ENCODE measurements at regions not wholly inside any gene's neighbourhood (a gene's known extent, or its start where the extent isn't known, plus 50 kb on each side); places are given as distances from the start of the nearest gene placed in this dataset.
"Not testable (repeated sequence)": the region's sequence is repeated elsewhere in the genome, so short reads cannot be mapped to it uniquely, and the experiment has no call there.

- H3K36me3 Mint-ChIP-seq (ENCODE audit: insufficient read depth); H3K4me3 Mint-ChIP-seq; ATAC-seq; H3K9me3 Mint-ChIP-seq; H3K27me3 Mint-ChIP-seq (ENCODE audit: low read depth); DNase-seq: not testable (repeated sequence)
- H3K4me1 Mint-ChIP-seq (ENCODE audit: low read depth): peaks cover 15% of the 10 kb centered on the region
These were observed 117.6 kb downstream of the NPIPB11 start for GRCh38 chr16:29288711-29289474.

GRCh38 chr16:29287871-29288535 is 118.5 kb downstream of the NPIPB11 start:
- H3K4me3 Mint-ChIP-seq; H3K36me3 Mint-ChIP-seq (ENCODE audit: insufficient read depth); ATAC-seq; H3K9me3 Mint-ChIP-seq; DNase-seq; H3K27me3 Mint-ChIP-seq (ENCODE audit: low read depth): not testable (repeated sequence)
- H3K4me1 Mint-ChIP-seq (ENCODE audit: low read depth): peaks cover 15% of the 10 kb centered on the region

DNA sequence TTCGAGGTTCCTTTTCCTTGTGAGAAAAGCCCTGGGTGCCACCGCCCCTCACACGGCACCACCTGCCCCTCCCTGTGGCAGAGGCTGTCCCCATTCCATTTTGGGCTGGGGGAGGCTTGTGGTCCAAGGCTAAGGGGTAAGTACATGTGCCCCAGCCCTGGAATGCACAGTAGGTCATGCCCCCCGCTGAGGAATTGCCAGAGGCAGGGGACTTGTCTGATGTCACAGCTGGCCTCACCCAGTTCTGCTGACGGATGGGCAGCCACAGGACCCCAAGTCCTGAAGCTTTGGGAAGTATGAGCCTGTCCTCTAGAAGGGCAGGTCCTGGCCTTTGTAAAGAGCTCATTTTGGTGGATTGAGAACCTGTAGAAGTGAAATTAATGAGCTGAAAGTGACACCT is 119.3 kb downstream of the NPIPB11 start:
- not testable (repeated sequence) for H3K27me3 Mint-ChIP-seq (ENCODE audit: low read depth); DNase-seq; H3K4me3 Mint-ChIP-seq; ATAC-seq; H3K36me3 Mint-ChIP-seq (ENCODE audit: insufficient read depth); H3K9me3 Mint-ChIP-seq
- H3K4me1 Mint-ChIP-seq (ENCODE audit: low read depth): peaks cover 15% of the 10 kb centered on the region

DNA sequence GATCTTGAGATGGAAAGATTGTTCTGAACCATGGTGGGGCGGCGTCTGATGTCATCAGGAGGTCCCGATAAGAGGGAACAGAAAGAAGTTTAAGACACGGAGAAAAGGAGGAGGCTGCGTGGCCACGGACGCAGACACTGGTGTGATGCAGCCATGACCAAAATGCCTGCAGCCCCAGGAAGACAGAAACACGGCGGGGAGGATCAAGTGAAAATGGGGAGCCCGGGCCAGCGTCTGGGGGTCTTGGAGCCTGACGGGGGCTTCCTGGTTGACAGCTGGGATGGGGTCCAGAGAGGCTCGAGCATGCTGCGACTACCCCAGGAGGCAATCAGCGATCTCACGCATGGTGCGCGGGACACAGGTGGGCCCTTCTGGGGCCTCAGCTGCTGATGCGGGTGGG is 119.7 kb downstream of the NPIPB11 start:
- not testable (repeated sequence) for DNase-seq; ATAC-seq; H3K27me3 Mint-ChIP-seq (ENCODE audit: low read depth); H3K36me3 Mint-ChIP-seq (ENCODE audit: insufficient read depth); H3K9me3 Mint-ChIP-seq; H3K4me3 Mint-ChIP-seq
- H3K4me1 Mint-ChIP-seq (ENCODE audit: low read depth): peaks cover 15% of the 10 kb centered on the region

GRCh38 chr16:29286161-29286560 is 120.3 kb downstream of the NPIPB11 start:
- not testable (repeated sequence) for DNase-seq; H3K27me3 Mint-ChIP-seq (ENCODE audit: low read depth); H3K9me3 Mint-ChIP-seq; H3K36me3 Mint-ChIP-seq (ENCODE audit: insufficient read depth); H3K4me3 Mint-ChIP-seq; ATAC-seq
- peaks cover 15% of the 10 kb centered on the region for H3K4me1 Mint-ChIP-seq (ENCODE audit: low read depth)

DNA sequence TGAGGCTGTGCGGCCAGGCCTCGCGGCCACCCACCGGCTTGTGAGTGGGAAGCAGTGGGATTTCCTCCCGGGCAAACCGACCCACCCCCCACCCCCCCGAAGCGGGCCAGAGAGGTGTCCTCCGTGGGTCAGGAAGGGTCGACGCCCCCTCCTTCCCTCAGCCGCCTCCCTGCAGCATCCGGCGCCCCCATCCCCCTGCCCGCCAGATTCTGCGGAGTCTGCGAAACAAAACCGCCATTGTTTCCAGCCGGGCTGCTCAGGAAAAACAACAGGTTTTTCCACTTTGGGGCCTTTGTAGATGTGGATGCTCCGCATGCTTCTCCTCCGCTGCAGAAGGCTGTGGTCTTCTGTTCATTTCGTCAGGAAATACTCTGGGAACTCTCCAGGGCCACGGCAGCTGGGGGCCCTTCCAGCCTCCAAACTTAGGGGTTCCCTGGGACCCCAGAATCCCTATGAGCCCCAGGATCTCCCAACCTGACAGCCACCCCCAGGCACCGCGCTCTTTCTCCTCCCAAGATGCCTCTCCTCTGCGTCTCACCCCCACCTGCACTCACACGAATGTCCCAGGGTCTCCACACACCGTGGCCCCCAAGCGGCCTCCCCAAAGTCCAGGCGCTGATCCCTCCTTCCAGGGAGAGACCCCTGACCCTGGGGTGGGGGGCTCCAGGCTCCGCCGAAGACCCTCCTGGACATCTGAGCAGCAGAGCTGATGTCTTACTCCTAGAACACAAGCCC is 121.2 kb downstream of the NPIPB11 start:
- not testable (repeated sequence) for DNase-seq; H3K4me3 Mint-ChIP-seq; H3K27me3 Mint-ChIP-seq (ENCODE audit: low read depth); H3K36me3 Mint-ChIP-seq (ENCODE audit: insufficient read depth); H3K9me3 Mint-ChIP-seq
- peak; percentile 18 to 19 for ATAC-seq
- H3K4me1 Mint-ChIP-seq (ENCODE audit: low read depth): peaks cover 10% of the 10 kb centered on the region

DNA sequence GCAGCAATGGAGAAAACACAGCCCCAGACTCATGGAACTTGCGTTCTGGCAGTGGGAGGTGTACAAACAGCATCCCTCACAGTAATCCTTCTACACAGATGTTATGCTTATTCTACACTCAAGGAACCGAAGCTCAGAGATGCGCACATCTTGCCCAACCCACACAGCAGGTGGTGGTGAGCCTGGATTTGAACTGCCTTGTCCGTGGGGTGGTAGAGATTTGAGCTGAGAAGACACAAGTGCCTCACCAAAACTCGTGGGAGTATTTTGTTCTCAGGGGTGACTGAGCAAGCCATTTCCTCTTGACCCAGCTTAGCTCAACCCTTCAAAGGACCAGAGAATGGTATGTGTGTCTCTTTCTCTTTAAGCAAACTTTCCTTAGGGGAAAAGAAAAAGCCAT is 121.8 kb downstream of the NPIPB11 start:
- DNase-seq; H3K27me3 Mint-ChIP-seq (ENCODE audit: low read depth); H3K4me3 Mint-ChIP-seq; H3K9me3 Mint-ChIP-seq; H3K36me3 Mint-ChIP-seq (ENCODE audit: insufficient read depth): not testable (repeated sequence)
- H3K4me1 Mint-ChIP-seq (ENCODE audit: low read depth): peaks cover 10% of the 10 kb centered on the region
- peak; percentile 62 to 69 for ATAC-seq

DNA sequence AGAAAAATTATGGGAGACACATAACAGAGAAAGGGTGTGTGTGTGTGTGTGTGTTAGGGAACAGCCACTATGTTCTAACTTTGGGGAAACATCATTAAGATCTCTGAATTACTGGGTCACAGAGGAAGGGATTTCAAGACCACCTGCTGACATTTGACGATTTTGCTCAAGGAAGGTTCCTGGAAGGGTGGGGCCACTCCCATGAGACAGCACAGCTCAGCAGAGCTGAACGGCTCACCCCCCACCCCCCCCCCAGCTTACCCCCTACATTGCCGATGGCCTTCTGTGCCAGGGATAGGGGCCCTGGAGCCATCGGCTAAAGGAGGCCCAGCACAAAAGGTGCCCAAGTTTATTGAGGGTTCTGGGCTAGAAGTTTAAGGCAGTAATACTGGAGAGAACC is 122.4 kb downstream of the NPIPB11 start:
- H3K4me3 Mint-ChIP-seq; H3K9me3 Mint-ChIP-seq; DNase-seq; H3K27me3 Mint-ChIP-seq (ENCODE audit: low read depth); ATAC-seq; H3K36me3 Mint-ChIP-seq (ENCODE audit: insufficient read depth): not testable (repeated sequence)
- H3K4me1 Mint-ChIP-seq (ENCODE audit: low read depth): peaks cover 10% of the 10 kb centered on the region

DNA sequence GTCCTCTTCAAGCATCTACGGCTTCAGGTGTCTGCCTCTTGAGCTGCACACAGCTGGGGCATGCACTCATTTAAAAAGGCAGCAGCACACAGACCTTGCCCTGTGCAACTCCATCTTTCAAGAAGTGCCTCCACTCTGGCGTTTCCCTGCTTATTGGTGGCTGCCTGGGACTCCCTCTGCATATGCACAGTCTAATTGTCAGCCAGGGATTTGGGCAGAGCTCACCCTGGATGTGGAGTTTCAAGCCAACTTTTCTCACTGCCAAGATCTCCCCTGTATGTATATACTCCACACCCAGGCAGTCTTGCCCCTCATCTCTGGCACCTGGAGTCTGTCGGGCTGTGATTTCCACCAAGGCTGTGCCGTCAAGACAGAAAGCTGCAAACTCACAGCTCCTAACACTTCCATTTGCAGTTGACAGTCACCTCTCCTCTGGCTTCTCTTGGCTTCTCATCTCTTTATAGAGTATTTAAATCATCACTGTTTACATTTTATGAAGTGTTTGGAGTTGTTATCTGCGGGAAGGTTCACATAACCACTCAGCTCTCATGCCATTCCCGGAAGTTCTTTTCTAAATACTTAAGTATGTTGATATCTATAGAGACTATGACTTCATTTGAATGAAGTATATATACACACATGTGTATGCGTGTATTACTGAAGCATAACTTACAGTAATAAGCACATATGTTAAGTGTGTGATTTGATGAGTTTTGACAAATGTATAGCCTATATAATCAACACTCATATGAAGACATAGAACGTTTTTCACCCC is 128.2 kb downstream of the NPIPB11 start:
- not testable (repeated sequence) for DNase-seq; ATAC-seq; H3K4me3 Mint-ChIP-seq; H3K9me3 Mint-ChIP-seq; H3K4me1 Mint-ChIP-seq (ENCODE audit: low read depth); H3K27me3 Mint-ChIP-seq (ENCODE audit: low read depth); H3K36me3 Mint-ChIP-seq (ENCODE audit: insufficient read depth)

DNA sequence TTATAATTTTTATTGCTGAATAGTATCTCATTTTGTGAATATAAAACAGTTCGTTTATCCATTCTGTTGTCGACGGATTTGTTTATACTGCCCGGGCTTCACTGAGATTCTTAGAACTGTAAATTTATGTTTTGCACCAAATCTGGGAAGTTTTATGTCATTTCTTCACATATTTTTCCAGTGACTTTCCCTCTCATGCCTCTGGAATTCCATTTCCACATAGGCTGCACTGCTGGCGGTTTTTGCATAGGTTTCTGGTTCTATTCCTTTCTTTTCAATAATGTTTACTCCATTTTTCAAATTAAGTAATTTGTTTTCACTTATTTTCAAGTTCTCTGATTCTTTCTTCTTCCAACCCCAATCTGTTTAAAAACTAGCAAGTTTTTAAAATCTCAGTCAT is 130.1 kb downstream of the NPIPB11 start:
- not testable (repeated sequence) for H3K27me3 Mint-ChIP-seq (ENCODE audit: low read depth); H3K4me1 Mint-ChIP-seq (ENCODE audit: low read depth); DNase-seq; H3K9me3 Mint-ChIP-seq; ATAC-seq; H3K4me3 Mint-ChIP-seq; H3K36me3 Mint-ChIP-seq (ENCODE audit: insufficient read depth)

DNA sequence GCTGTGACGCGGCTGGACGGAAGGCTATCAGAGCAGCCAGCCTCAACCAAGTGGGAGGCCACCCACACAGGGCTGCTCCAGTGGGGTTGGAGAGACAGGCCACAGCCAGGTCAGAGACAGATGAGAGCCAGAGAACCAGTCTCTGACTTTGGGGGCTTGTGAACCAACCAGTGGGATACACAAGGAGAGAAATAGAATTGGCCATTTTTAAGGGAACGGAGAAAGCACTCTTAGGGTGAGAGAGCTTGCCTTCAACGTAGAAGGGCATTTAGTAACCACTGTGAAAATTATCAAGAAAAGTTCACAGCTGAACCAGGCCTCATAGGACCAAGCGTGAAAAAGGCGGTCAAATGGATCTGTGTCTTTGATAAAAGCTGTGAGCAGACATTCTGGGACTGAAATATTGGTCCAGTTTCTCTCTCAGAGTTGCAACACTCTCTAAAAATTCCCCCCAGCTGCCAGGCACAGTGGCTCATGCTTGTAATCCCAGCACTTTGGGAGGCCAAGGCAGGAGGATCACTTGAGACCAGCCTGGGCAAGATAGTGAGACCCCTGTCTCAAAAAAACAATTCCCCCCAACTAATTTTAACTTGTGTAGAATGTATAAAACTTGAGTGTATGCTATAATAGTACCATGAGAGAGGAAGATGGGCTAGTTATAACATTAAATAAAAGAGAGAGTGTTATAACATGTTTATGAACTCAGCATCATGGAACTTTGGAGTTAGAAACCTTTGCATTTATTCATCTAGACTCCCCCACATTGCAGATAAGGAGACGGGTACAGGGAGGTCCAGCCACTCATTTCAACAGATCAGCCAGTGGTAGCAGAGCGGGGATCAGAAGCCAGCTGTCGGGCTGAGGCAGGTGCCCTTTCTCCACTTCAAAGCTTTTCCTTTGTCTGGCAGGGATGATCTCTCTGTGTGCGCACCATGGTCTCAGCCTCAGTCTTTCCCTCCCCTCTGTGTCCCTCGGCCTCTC is 132.2 kb downstream of the NPIPB11 start:
- DNase-seq; ATAC-seq; H3K4me3 Mint-ChIP-seq; H3K27me3 Mint-ChIP-seq (ENCODE audit: low read depth); H3K36me3 Mint-ChIP-seq (ENCODE audit: insufficient read depth); H3K9me3 Mint-ChIP-seq; H3K4me1 Mint-ChIP-seq (ENCODE audit: low read depth): not testable (repeated sequence)

- ATAC-seq: peak; percentile 87 to 91
- not testable (repeated sequence) for H3K4me3 Mint-ChIP-seq; H3K27me3 Mint-ChIP-seq (ENCODE audit: low read depth); DNase-seq; H3K36me3 Mint-ChIP-seq (ENCODE audit: insufficient read depth); H3K9me3 Mint-ChIP-seq; H3K4me1 Mint-ChIP-seq (ENCODE audit: low read depth)
These were observed 133.0 kb downstream of the NPIPB11 start for GRCh38 chr16:29273298-29274054.
